GM21360 (cell line): ENCODE measurements at regions not wholly inside any gene's neighbourhood (a gene's known extent, or its start where the extent isn't known, plus 50 kb on each side); places are given as distances from the start of the nearest gene placed in this dataset.

ENCODE experiments used
- ATAC-seq: cut with Tn5 transposase; IDR thresholded peaks from one replicate; pipeline ENCODE4 v1.9.1; 2021; ENCODE audit warnings: mild to moderate bottlenecking, moderate library complexity; ENCODE audit not compliant: unreplicated experiment

DNA sequence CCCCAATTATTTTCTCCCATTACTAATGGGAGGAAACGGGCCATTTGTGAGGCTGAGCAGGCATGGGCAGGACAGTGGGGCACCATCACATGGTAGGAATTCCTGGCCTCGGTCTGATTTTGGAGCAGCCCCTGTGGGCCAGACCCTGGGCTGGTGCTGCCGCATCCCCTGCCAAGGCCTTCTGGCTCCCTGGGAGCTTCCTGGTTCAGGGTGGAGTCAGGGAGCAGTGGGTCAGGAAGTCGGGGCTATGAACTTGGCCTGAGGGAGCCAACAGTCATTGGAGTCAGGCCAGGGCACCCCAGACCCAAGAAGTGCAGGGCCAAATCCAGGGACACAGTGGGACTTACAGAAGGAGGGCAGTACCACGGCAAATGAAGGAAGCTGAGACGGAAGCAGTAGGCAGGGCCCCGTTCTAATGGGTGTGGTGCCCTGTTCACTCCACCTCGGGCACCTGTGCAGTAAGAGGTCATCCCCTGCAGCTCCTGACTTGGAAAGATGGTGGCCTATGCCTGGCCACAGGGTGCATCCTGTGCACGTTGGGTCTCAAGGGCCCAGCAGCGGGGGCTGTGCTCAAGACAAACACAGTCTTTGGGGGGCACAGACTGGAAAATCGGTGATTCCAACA lies 328.1 kb downstream of the SMAD2 start:
- no peak for ATAC-seq

GRCh38 chr18:47601581-47602272 lies 328.7 kb downstream of the SMAD2 start:
- ATAC-seq, result no peak

GRCh38 chr18:47595831-47596501 lies 334.5 kb downstream of the SMAD2 start:
- no peak for ATAC-seq

DNA sequence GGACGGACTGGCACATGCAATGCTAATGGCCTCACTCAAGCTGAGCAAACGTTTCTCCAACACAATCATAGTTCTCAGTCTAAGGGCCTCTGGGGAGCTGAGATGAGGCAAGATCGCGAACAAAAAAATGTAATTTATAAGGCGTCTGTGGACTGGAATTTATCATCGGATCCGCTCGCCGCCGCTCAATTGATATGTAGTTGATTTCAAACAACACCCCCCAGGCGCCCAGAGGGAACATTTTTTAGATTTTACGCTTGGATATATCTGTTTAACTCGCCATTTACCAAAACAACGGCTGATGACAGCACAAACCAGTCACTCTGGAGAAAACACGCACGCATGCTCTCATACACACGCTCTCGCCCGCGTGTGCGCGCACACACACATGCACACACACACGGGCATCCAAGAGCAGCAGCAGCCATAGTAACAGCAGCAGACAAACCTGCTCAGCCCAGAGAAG lies 335.8 kb downstream of the SMAD2 start:
- ATAC-seq, result no peak

GRCh38 chr18:47593744-47594472 lies 336.6 kb downstream of the SMAD2 start:
- ATAC-seq, result no peak

DNA sequence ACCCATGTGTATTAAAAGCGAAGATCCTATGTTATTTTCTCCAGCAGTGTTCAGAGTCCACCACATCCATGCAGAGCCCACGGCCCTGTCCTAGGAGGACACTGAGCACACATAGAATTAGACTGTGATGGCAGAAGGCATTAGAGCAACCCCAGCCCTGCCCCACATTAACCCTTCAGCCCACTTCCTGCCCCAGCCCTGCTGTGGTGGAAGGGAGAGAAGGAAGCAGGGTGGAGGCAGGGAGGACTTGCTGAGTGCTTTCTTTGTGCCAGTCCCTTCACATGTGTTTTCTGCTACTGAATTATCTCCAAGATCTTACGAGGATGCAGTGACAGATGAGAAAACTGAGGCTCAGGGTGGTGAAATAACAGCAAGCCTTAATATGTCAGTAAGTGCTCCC lies 339.0 kb downstream of the SMAD2 start:
- no peak for ATAC-seq

DNA sequence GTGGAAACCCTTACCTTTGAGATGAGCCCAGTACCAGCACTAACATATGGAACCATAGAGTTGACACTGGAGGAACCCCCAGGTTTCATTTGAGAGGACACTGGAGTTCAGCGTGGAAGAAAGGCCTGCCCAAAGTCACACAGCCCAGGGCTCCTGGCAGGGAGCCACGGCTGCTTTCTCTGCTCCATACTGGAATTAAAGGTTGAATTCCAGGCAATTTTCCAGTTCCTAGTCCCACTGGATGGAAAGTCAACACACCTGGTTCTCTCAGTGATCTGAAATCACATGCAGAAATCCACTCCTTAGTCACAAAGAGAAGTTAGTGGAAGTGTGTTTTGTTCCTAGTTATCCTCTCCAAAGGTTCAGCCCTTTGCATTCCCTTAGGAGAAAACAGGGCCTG lies 336.1 kb upstream of the SKOR2 start:
- no peak for ATAC-seq

GRCh38 chr18:47586418-47587070 lies 335.1 kb upstream of the SKOR2 start:
- no peak for ATAC-seq

DNA sequence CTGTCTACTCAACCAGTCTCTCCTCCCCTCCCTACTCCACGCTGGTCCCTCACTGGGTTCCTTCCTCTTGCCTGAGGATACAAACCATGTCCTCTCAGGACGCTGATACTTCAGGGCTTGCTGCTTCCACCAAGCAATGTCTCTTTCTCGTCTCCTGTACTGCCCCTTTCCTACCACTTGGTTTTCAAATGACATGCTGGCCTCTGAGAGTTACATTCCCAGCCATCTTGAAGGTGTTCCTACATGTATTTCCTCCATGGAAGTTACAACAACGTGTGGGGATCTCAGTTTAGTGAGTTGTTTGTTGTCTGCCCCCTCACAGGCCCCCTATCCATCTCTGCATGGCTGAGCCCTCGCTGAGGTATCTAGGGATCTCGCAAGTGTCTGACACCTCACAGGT lies 334.5 kb upstream of the SKOR2 start:
- ATAC-seq, result no peak

DNA sequence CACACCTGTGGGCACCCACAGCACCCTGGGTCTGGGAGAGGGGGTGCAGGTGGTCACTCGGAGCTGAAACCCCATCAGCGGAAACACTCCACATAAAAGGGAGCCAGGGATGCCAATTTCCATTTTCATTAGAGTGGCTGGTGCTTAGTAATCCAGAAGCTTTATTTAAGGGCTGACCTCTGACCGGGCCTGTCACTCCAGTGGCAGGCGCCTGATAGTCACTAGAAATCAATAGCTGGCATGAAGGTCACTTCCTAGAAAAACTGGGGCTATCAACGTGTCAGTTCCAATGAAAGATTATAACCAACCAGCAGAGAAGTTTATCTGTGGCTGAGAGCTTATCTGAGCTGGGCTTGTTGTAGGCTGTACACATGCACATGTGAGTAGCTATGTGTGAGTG lies 333.7 kb upstream of the SKOR2 start:
- no peak for ATAC-seq

DNA sequence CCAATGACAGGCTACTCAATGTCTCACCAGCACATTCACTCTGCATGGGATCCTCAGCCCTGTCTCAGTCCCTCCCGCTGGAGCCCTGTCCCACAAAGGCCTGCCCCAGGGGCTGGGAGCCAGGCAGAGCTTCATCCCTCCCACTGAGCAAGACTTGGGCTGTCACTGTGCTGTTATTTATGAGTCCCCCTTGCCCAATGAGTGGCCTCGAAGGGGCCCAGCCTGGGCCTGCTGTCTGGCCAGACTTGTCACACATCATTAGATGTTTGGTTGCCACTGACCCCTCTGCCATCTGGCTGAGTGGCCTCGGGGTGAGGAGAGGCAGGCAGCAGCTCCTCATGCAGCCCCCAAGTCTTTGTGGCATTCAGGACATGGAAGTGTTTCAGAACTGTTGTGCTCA lies 330.6 kb upstream of the SKOR2 start:
- no peak for ATAC-seq

GRCh38 chr18:47577520-47577919 lies 326.1 kb upstream of the SKOR2 start:
- ATAC-seq, result no peak

DNA sequence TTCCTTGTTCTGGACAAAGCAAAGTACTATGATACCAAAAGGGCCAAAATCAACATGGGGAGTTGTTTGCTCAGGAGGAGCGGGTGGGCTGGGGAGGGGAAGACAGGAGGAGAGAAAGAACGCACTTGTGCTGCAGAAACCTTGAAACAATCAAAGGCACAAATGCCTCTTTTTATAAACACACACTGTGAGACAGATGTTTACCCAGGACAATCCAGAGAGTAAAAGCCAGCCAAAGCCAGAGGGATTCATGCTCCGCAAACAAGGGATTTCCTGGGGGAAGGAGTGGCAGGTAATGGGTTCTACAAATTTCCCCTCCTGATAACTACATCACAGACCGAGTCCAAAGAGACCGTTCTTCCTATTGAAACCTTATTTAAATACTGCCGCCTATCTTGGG lies 323.5 kb upstream of the SKOR2 start:
- no peak for ATAC-seq

- no peak for ATAC-seq
Observed at GRCh38 chr18:47571957-47572356, 320.5 kb upstream of the SKOR2 start.

DNA sequence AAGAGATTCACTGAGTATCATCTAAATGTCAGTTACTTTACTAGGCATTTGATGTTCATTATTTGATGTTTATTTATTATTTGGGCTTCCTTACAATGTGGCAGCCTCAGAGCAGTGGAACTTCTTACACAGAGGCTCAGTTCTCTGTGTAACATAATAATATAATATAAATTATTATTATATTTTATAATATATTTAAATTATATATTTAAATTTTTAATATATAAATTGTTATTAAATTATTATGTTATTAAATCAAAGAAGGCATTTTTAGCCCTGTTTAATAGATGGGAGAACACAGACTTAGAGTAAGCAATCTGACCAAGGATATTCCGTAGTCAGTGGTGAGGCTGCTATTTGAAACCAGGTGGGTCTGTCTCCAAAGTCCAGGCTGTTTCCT lies 315.3 kb upstream of the SKOR2 start:
- no peak for ATAC-seq

GRCh38 chr18:47560723-47561715 lies 309.6 kb upstream of the SKOR2 start:
- ATAC-seq, result no peak

DNA sequence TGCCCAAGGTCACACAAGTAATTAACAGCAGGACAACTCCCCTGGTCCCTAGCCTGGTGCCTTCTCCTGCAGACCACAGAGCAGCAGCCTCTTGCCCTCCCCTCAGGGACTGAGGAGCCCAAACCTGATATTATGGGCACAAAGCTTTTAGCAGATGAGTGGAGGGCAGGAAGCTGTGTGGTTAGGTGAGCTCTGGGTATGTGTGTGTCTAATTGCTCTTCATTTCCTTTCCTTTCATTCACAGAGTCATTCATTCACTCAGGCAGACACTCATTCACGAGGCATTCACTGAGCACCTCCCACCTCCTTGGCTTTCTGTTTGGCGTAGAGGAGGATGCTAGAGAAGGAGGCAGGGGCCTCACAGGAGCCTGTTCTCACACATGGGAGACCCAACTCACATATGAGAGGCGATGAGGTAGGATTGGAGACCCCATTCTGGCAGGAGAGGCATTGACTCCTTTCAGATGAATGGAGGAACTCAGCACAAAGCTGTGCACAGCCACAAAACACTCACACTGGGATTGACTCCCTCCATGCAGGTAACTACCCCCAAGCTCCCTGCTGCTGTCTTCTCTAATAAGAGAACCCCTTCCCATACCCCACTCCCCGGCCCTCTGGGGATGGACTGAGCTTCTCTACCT lies 306.8 kb upstream of the SKOR2 start:
- no peak for ATAC-seq

GRCh38 chr18:47557160-47557559 lies 305.7 kb upstream of the SKOR2 start:
- no peak for ATAC-seq

DNA sequence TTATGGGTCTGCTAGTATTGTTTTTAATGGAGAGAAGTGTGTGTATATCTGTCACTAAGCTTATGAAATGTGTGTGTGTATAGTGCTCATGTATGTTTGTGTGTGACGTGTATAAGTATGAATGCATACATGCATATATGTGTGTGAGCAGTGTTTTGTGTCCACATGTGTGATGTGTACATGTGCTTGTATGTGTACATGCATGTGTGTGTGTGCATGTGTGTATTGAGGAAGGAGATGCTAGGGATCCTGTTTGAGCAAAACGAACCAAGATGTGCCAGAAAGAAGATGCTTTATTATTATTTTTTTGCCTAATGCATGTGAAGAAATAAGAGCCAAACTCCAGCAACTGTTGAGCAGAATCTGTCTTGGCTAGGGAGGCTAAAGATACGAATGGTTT lies 301.3 kb upstream of the SKOR2 start:
- ATAC-seq, result no peak
